Endodermal cell (in vitro differentiated cells): ENCODE measurements at regions not wholly inside any gene's neighbourhood (a gene's known extent, or its start where the extent isn't known, plus 50 kb on each side); places are given as distances from the start of the nearest gene placed in this dataset.

Source experiments
- DNase-seq: peaks from one replicate; pipeline ENCODE4 v3.0.0-alpha.2; 2017
- H3K27ac ChIP-seq: 2 replicates; pipeline ENCODE4 v1.5.1; 2013; ENCODE audit warnings: mild to moderate bottlenecking, low read depth, low read length, moderate library complexity
- H3K27me3 ChIP-seq: 2 replicates; pipeline ENCODE4 v1.6.1; 2013; ENCODE audit warnings: mild to moderate bottlenecking, low read length, moderate library complexity; ENCODE audit not compliant: insufficient read depth, control insufficient read depth, poor library complexity, severe bottlenecking
- H3K36me3 ChIP-seq: 2 replicates; pipeline ENCODE4 v1.7.0; 2013; ENCODE audit warnings: mild to moderate bottlenecking, low read length, moderate library complexity; ENCODE audit not compliant: control insufficient read depth, insufficient read depth
- H3K4me1 ChIP-seq: one replicate; pipeline ENCODE4 v1.7.0; 2013; ENCODE audit warnings: low read length; ENCODE audit not compliant: control insufficient read depth, insufficient read depth
- H3K4me3 ChIP-seq: 2 replicates; pipeline ENCODE4 v1.5.1; 2013; ENCODE audit warnings: mild to moderate bottlenecking, low read length, moderate library complexity
- H3K9ac ChIP-seq: 2 replicates; pipeline ENCODE4 v1.6.1; 2013; ENCODE audit warnings: mild to moderate bottlenecking, low read length, moderate library complexity; ENCODE audit not compliant: poor library complexity, severe bottlenecking; ENCODE audit errors: extremely low read depth
- H3K9me3 ChIP-seq: 2 replicates; pipeline ENCODE4 v1.6.1; 2013; ENCODE audit warnings: mild to moderate bottlenecking, low read length, moderate library complexity; ENCODE audit not compliant: control insufficient read depth
- H3K27ac Mint-ChIP-seq: 2 replicates; pipeline ENCODE4 v1.8.0; 2020; ENCODE audit warnings: mixed read lengths
- H3K27me3 Mint-ChIP-seq: 2 replicates; pipeline ENCODE4 v1.8.0; 2021; ENCODE audit warnings: mild to moderate bottlenecking, mixed read lengths; ENCODE audit not compliant: insufficient read depth
- H3K36me3 Mint-ChIP-seq: 2 replicates; pipeline ENCODE4 v1.8.0; 2020; ENCODE audit warnings: low read depth, mixed read lengths
- H3K4me1 Mint-ChIP-seq: 2 replicates; pipeline ENCODE4 v1.8.0; 2020; ENCODE audit warnings: mixed read lengths
- H3K4me3 Mint-ChIP-seq: 2 replicates; pipeline ENCODE4 v1.8.0; 2020; ENCODE audit warnings: mild to moderate bottlenecking, moderate library complexity, mixed read lengths
- H3K9me3 Mint-ChIP-seq: 2 replicates; pipeline ENCODE4 v1.8.0; 2020; ENCODE audit warnings: mild to moderate bottlenecking, mixed read lengths
- WGBS, 2 experiments: methylation state at CpG; one replicate each; pipeline versions ENCODE4 v1.1.5 to v1.1.7; 2013; ENCODE audit warnings: missing lambda C conversion rate in 2 of 2, mixed read lengths in 1 of 2; ENCODE audit not compliant: insufficient coverage in 1 of 2, insufficient read length in 1 of 2; 5-methylcytosine and 5-hydroxymethylcytosine counted together
- TF ChIP-seq, protein P1 (sequence below): fragments of 200-600 bp; sonication (generic); conservative IDR thresholded peaks from 2 replicates; pipeline ENCODE4 v1.5.0; 2021; ENCODE audit warnings: antibody characterized with exemption, mild to moderate bottlenecking

- Histone ChIP-seq H3K9me3 (no peaks in the 10 kb centered on the region), H3K27ac (no peak overlapping the region), H3K4me3 (no peak overlapping the region), H3K9ac (no peak overlapping the region), H3K4me1 (no peaks in the 10 kb centered on the region), H3K27me3 (no peaks in the 10 kb centered on the region), H3K36me3 (no peaks in the 10 kb centered on the region)
- TF ChIP-seq, protein P1, sequence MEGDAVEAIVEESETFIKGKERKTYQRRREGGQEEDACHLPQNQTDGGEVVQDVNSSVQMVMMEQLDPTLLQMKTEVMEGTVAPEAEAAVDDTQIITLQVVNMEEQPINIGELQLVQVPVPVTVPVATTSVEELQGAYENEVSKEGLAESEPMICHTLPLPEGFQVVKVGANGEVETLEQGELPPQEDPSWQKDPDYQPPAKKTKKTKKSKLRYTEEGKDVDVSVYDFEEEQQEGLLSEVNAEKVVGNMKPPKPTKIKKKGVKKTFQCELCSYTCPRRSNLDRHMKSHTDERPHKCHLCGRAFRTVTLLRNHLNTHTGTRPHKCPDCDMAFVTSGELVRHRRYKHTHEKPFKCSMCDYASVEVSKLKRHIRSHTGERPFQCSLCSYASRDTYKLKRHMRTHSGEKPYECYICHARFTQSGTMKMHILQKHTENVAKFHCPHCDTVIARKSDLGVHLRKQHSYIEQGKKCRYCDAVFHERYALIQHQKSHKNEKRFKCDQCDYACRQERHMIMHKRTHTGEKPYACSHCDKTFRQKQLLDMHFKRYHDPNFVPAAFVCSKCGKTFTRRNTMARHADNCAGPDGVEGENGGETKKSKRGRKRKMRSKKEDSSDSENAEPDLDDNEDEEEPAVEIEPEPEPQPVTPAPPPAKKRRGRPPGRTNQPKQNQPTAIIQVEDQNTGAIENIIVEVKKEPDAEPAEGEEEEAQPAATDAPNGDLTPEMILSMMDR: no peak
- no peaks in the 10 kb centered on the region for H3K9me3 Mint-ChIP-seq
- H3K27ac Mint-ChIP-seq: no peak overlapping the region
- H3K36me3 Mint-ChIP-seq: no peaks in the 10 kb centered on the region
- no peaks in the 10 kb centered on the region for H3K4me1 Mint-ChIP-seq
- H3K27me3 Mint-ChIP-seq: no peaks in the 10 kb centered on the region
- DNase-seq: no peak
- no peak overlapping the region for H3K4me3 Mint-ChIP-seq
- 100% methylated on average over 1 of the region's 2 CpGs; no CpG with 5 or more reads in 1 of the 2 experiments for WGBS, 2 experiments
Observed at GRCh38 chr11:29481738-29482137, 535.1 kb downstream of the KCNA4 start.

GRCh38 chr11:29480981-29481380 is 535.8 kb downstream of the KCNA4 start:
- WGBS, 2 experiments: 100% methylated on average over 1 of the region's 1 CpG

GRCh38 chr11:29458252-29458651 is 558.6 kb downstream of the KCNA4 start:
- Mint-ChIP-seq H3K4me1 (peaks cover 21% of the 10 kb centered on the region), H3K4me3 (no peak overlapping the region), H3K9me3 (no peaks in the 10 kb centered on the region), H3K36me3 (no peaks in the 10 kb centered on the region), H3K27me3 (peaks cover 2% of the 10 kb centered on the region), H3K27ac (no peak overlapping the region)
- Histone ChIP-seq H3K4me3 (no peak overlapping the region), H3K27ac (no peak overlapping the region), H3K9ac (no peak overlapping the region), H3K27me3 (no peaks in the 10 kb centered on the region), H3K36me3 (no peaks in the 10 kb centered on the region), H3K4me1 (peaks cover 17% of the 10 kb centered on the region), H3K9me3 (no peaks in the 10 kb centered on the region)
- TF ChIP-seq, protein P1: no peak
- DNase-seq: no peak
- 100% methylated on average over 1 of the region's 1 CpG; no CpG with 5 or more reads in 1 of the 2 experiments for WGBS, 2 experiments

More at GRCh38 chr11:29480981-29481380, 535.8 kb downstream of the KCNA4 start:
- Histone ChIP-seq H3K9me3 (no peaks in the 10 kb centered on the region), H3K27ac (no peak overlapping the region), H3K9ac (no peak overlapping the region), H3K4me1 (no peaks in the 10 kb centered on the region), H3K36me3 (no peaks in the 10 kb centered on the region), H3K4me3 (no peak overlapping the region), H3K27me3 (no peaks in the 10 kb centered on the region)
- TF ChIP-seq, protein P1: no peak
- DNase-seq: no peak
- H3K4me3 Mint-ChIP-seq: no peak overlapping the region
- no peaks in the 10 kb centered on the region for H3K4me1 Mint-ChIP-seq
- H3K27me3 Mint-ChIP-seq: no peaks in the 10 kb centered on the region
- H3K9me3 Mint-ChIP-seq: no peaks in the 10 kb centered on the region
- no peaks in the 10 kb centered on the region for H3K36me3 Mint-ChIP-seq
- no peak overlapping the region for H3K27ac Mint-ChIP-seq
